DND-41 (cell line): ENCODE measurements at regions not wholly inside any gene's neighbourhood (a gene's known extent, or its start where the extent isn't known, plus 50 kb on each side); places are given as distances from the start of the nearest gene placed in this dataset.
A peak's percentile ranks its signal among the peaks of the same experiment; 100 is the strongest.

Source experiments
- CTCF ChIP-seq: IDR thresholded peaks from 2 replicates; pipeline ENCODE4 v1.5.1; 2012; ENCODE audit warnings: borderline replicate concordance, low read length, moderate library complexity, mild to moderate bottlenecking; ENCODE audit not compliant: poor library complexity, severe bottlenecking; ENCODE audit errors: extremely low read depth
- EZH2 ChIP-seq: IDR thresholded peaks from 3 replicates; pipeline ENCODE4 v1.6.1; 2012; ENCODE audit warnings: borderline replicate concordance, low read depth, mild to moderate bottlenecking, moderate library complexity, low read length, inconsistent platforms; ENCODE audit not compliant: severe bottlenecking

GRCh38 chr1:63148825-63149645, 173.3 kb upstream of the FOXD3 start:
- peak; percentile 65 for TF ChIP-seq CTCF
- TF ChIP-seq EZH2 = no peak
